ENCODE measurements at regions not wholly inside any gene's neighbourhood (a gene's known extent, or its start where the extent isn't known, plus 50 kb on each side); places are given as distances from the start of the nearest gene placed in this dataset.

GRCh38 chr4:164252286-164252685 lies 501.6 kb upstream of the SMIM31 start:
- TF ChIP-seq CTCF (IDR thresholded peaks at IDR 0.05) (no peak), POLR2A (IDR thresholded peaks at IDR 0.05) (no peak)
